Middle frontal gyrus (tissue), 1 donor: ENCODE measurements at regions not wholly inside any gene's neighbourhood (a gene's known extent, or its start where the extent isn't known, plus 50 kb on each side); places are given as distances from the start of the nearest gene placed in this dataset.

Experiments
- DNase-seq: peaks from one replicate; pipeline ENCODE4 v3.0.0-alpha.2; 2015; ENCODE audit warnings: low spot score; ENCODE audit errors: extremely low spot score

- DNase-seq, result no peak
Measured at GRCh38 chr17:79207960-79208359, 133.3 kb downstream of the ENGASE start.

- no peak for DNase-seq
Measured at GRCh38 chr17:79205688-79206205, 131.1 kb downstream of the ENGASE start.

GRCh38 chr17:79204261-79204660, 129.6 kb downstream of the ENGASE start:
- DNase-seq, result no peak

GRCh38 chr17:79203657-79204056, 129.0 kb downstream of the ENGASE start:
- no peak for DNase-seq

GRCh38 chr17:79203016-79203415, 128.4 kb downstream of the ENGASE start:
- DNase-seq, result no peak

GRCh38 chr17:79202480-79202879, 127.9 kb downstream of the ENGASE start:
- DNase-seq, result no peak

GRCh38 chr17:79201536-79202227, 127.1 kb downstream of the ENGASE start:
- no peak for DNase-seq

GRCh38 chr17:79201119-79201518, 126.5 kb downstream of the ENGASE start:
- no peak for DNase-seq

GRCh38 chr17:79196913-79197312, 122.3 kb downstream of the ENGASE start:
- DNase-seq, result no peak

GRCh38 chr17:79192503-79193351, 118.1 kb downstream of the ENGASE start:
- DNase-seq, result no peak

GRCh38 chr17:79191270-79191934, 116.8 kb downstream of the ENGASE start:
- DNase-seq, result no peak

GRCh38 chr17:79189305-79189704, 114.7 kb downstream of the ENGASE start:
- no peak for DNase-seq

GRCh38 chr17:79188685-79189084, 114.1 kb downstream of the ENGASE start:
- DNase-seq, result no peak

- DNase-seq, result no peak
Measured at GRCh38 chr17:79188048-79188447, 113.4 kb downstream of the ENGASE start.

GRCh38 chr17:79187186-79187585, 112.6 kb downstream of the ENGASE start:
- no peak for DNase-seq

- DNase-seq, result no peak
Measured at GRCh38 chr17:79186406-79186805, 111.8 kb downstream of the ENGASE start.

GRCh38 chr17:79185671-79186070, 111.0 kb downstream of the ENGASE start:
- DNase-seq, result no peak

GRCh38 chr17:79184219-79184618, 109.6 kb downstream of the ENGASE start:
- no peak for DNase-seq

GRCh38 chr17:79183293-79184158, 108.9 kb downstream of the ENGASE start:
- DNase-seq, result no peak

- no peak for DNase-seq
Measured at GRCh38 chr17:79183043-79183292, 108.3 kb downstream of the ENGASE start.
